Mammary epithelial cell (primary cell): ENCODE measurements at regions not wholly inside any gene's neighbourhood (a gene's known extent, or its start where the extent isn't known, plus 50 kb on each side); places are given as distances from the start of the nearest gene placed in this dataset.

Experiments
- CTCF ChIP-seq, 2 donors: IDR thresholded peaks in 1 of 2; conservative IDR thresholded peaks in 1 of 2; 2 replicates each; pipeline ENCODE4 v1.5.1; 2011 to 2012; ENCODE audit warnings: inconsistent platforms in 2 of 2, low read length in 2 of 2, mild to moderate bottlenecking in 2 of 2, control low read depth in 1 of 2, low read depth in 1 of 2; ENCODE audit not compliant: insufficient read depth in 1 of 2; ENCODE audit errors: extremely low read depth in 1 of 2
- EZH2 ChIP-seq: IDR thresholded peaks from 2 replicates; pipeline ENCODE4 v1.6.1; 2012; ENCODE audit warnings: low read length, inconsistent platforms, borderline replicate concordance

- TF ChIP-seq EZH2 (no peak), CTCF (conservative IDR thresholded peaks at IDR 0.05 in 1 of 2, IDR thresholded peaks at IDR 0.05 in 1 of 2; ENCODE audit: extremely low read depth in 1 of 2, insufficient read depth in 1 of 2, low read depth in 1 of 2, low read length in 2 of 2) (no peak)
Observed at GRCh38 chr13:40208517-40208916, 457.9 kb downstream of the FOXO1 start.
